Thyroid gland (tissue), 4 donors: ENCODE measurements at regions not wholly inside any gene's neighbourhood (a gene's known extent, or its start where the extent isn't known, plus 50 kb on each side); places are given as distances from the start of the nearest gene placed in this dataset.

Experiments used
- POLR2A ChIP-seq, 2 donors: fragments of 450-650 bp; IDR thresholded peaks; one replicate each; pipeline ENCODE4 v1.6.1; 2017; ENCODE audit warnings: antibody characterized with exemption in 2 of 2, mild to moderate bottlenecking in 2 of 2, moderate library complexity in 1 of 2
- TF ChIP-seq, protein P1 (sequence below), 6 experiments: fragments of 200-600 bp in 3 of 6; fragments of 450-650 bp in 3 of 6; sonication (generic) in 3 of 6; IDR thresholded peaks; one replicate each; pipeline ENCODE4 v1.5.1; 2016 to 2019; ENCODE audit warnings: antibody characterized with exemption in 6 of 6, mild to moderate bottlenecking in 2 of 6, inconsistent platforms in 1 of 6, moderate library complexity in 1 of 6

DNA sequence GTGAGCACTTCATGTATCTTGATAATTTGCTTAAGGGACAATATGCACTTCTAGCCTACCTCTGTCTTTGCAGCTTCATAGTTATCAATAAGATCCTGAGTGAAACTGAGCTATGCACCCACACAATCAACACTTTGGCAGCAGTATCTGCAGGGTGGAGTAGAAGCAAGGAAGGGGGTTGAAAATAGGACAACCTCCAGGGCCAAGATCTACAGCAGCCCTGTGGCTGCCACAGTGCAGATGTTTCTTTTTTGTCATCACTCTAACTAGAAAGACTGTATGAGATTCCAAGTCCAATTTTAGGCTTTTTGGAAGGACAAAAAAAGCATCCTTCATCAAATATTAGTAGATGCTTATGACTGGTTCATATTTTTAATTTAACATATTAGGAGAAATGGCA is 336.1 kb upstream of the CITED2 start:
- TF ChIP-seq, protein P1, sequence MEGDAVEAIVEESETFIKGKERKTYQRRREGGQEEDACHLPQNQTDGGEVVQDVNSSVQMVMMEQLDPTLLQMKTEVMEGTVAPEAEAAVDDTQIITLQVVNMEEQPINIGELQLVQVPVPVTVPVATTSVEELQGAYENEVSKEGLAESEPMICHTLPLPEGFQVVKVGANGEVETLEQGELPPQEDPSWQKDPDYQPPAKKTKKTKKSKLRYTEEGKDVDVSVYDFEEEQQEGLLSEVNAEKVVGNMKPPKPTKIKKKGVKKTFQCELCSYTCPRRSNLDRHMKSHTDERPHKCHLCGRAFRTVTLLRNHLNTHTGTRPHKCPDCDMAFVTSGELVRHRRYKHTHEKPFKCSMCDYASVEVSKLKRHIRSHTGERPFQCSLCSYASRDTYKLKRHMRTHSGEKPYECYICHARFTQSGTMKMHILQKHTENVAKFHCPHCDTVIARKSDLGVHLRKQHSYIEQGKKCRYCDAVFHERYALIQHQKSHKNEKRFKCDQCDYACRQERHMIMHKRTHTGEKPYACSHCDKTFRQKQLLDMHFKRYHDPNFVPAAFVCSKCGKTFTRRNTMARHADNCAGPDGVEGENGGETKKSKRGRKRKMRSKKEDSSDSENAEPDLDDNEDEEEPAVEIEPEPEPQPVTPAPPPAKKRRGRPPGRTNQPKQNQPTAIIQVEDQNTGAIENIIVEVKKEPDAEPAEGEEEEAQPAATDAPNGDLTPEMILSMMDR (IDR thresholded peaks at IDR 0.05), result no peak
- no peak for TF ChIP-seq POLR2A (IDR thresholded peaks at IDR 0.05)
